COLO668 (cell line): ENCODE measurements at regions not wholly inside any gene's neighbourhood (a gene's known extent, or its start where the extent isn't known, plus 50 kb on each side); places are given as distances from the start of the nearest gene placed in this dataset.
A peak's percentile ranks its signal among the peaks of the same experiment; 100 is the strongest.
"Not testable (repeated sequence)": the region's sequence is repeated elsewhere in the genome, so short reads cannot be mapped to it uniquely, and the experiment has no call there.

ENCODE experiments used
- DNase-seq: peaks from one replicate; lab custom pipeline; 2025; ENCODE audit not compliant: unreplicated experiment; lab: John Stamatoyannopoulos, UW

DNA sequence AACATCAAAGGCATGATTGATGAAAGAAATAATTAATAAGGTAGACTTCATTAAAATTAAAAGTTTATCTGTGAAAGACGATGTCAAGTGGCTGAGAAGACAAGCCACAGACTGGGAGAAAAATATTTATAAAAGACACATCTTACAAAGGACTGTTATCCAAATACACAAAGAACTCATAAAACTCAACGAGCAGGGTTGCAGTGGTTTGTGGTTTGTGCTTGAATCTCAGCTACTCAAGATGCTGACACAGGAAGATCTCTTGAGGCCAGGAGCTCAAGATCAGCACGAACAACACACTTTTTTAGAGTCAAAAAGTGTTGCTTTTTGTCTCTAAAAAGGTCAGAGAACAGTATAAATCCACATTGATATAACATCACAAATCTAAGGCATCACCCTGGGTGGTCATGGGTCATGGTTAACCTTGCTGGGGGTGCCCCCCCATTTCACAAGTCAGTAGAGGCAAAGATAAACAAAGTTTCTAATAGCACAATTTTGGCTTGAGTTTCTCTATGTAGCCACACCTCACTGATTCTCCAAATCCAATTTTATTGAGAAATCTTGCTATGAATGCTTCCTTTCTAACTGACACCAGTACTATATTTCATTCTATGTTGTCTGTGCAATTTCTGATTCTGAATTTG, 342.9 kb upstream of the RPS23 start:
- no peak for DNase-seq

DNA sequence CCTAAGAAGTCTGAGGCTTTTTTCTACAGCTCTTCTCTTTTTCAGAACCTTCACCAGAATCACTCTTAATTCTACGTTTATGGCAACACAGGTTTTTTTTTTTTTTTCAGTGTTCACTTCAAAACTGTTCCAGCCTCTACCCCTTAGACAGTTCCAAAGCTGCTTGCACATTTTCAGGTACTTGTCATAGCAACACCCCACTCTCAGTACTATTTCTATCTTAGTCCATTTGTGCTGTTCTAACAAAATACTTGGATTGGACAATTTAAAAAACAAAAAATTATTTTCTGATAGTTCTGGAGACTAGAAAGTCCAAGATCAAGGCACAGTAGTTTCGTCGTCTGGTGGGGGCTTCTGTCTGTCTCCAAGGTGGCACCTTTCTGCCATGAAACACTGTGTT, 340.9 kb upstream of the RPS23 start:
- DNase-seq = no peak

DNA sequence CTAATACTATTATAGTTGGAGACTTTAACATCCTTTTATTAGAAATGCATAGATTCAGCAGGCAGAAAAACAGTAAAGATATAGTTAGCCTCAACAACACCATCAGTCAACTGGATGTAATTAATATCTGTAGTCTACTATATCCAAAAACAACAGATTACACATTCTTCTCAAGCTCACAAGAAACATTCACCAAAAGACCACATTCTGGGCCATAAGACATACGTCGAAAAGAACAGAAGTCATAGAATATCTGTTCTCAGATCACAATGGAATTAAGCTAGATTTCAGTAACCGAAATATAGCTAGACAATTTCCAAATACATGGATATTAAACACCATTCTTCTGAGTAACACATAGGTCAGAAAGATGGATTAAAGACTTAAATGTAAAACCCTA, 336.6 kb upstream of the RPS23 start:
- no peak for DNase-seq

DNA sequence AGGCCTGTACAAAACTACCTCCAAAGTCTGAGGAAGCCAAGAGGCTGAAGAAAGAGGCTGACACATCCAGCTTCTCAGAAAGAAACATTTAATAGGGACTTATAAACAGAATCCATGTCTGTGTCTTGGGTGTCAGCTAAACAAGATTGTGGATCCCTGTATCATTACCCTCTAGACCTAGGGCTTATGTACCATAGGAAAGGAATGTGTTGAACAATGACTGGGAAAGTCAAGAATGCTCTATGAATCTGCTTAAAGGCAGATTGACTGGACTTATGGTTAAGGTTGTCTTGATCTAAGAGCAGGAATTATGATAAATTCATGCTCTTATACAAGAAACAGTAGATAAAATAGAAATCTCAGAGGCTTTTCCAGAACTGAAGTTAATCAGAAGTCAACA, 335.7 kb upstream of the RPS23 start:
- DNase-seq = no peak

DNA sequence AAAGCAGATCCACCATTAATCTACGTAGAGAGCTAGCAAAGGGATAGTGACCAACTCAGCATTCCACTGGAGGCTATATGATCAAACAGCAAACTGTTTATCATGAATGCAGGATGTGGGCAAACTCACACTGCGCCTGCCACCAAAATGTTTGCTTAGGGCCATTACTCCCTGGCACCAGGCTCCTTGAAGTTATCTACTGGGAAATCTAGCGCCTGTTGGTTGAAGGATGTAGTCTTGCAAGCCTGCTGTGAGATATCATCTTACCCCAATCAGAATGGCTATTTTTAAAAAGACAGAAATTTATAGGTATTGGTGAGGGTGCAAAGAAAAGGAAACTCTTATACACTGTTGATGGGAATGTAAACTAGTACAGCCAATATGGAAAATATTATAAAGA, 332.5 kb upstream of the RPS23 start:
- DNase-seq = no peak

DNA sequence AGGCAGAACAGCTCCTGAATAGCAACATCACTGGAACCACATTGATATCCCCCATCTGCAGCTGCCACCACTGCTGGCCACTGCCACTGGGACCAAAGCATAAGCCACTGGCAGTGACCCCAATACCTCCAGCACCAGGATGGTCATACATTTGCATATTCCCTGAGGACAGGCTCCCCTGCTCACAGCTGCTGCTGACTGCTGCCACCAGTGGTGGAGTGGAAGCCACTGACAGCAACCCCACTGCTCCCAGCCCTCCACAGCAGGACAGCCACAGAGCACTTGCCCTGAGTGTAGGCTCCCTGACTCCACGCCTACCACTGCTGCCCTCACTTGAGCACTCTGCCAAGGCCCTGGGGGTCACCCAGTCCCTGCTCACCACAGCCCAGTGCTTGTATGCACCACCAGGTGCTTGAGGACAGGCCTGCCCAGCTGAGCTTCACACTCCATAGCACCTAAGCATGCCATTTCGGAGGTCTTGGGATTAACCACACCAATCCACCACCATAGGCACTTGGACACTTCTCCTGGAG, 327.4 kb upstream of the RPS23 start:
- DNase-seq = no peak

DNA sequence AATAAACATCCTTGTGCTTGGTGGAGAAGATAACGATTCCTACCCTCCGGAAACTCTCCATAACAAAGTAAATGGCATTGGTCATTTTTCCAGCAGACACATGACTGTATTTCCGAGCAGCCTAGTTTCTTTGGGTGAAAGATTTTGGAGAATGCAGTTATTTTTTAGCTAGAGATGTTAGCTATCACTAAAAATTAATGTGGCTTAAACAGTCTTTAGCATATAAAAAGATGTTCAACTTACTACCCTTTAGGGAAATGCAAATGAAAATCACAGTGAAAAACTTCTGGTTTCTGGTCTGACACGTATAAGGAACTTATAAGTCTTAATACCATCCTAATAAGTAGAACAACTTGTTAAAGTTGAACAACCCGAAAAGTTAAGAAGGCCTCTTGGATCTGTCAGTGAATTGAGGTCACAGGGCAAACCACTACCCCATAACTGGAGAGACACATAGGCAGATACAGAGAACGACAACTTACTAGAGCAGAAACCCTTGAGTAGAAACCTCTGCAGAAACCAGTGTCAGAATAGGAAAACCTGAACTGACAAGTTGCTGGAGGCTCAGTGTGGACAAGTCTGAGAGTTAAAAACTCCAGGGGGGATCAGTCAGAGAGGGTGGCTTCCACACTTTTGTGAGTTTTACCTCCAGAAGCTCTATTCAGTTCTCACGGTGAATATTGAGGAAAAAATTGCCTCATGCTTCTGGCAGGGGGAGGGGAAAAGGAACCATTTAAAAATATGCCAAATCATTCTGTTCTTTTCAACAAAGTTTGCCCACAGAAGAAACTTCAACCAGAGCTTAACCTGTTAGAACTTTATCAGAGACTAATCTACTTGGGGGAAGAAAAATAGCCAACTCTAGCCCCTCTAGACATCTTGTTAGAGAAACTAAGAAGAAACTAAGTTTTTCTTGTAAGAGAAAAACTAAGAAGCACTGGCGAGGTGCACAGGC, 325.2 kb upstream of the RPS23 start:
- no peak for DNase-seq

DNA sequence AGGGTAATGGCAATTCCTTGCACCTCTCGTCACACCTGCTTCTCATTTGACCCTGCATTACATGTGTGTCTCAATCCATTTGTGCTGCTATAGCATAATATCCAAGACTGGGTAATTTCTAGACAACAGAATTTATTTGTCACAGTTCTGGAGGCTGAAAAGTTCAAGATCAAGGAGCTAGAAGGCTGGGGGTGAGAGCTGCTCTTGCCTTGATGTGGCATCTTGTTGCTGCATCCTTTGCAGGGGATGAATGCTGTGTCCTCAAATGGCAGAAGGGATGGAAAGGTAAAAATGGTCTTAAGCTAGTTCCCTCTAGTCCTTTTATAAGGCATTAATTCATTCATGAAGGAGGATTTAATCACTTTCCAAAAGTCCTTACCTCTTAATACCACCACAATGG, 323.7 kb upstream of the RPS23 start:
- no peak for DNase-seq

DNA sequence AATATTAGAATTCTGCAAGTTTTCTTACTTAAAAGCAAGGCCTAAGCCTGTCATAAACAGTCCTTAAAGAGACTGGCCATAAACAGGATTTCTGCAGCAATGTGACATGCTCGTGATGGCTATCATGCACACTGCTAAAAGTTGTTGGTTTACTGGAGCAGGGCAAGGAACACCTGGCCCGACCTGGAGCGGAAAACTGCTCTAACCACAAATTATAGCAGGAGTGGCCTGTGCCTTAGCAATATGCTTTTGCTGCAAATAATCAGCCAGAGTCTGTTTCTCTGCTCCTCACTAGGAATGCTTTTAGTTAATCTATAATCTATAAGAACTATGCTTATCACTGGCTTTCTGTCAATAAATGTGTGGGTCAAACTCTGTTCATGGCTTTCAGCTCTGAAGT, 322.9 kb upstream of the RPS23 start:
- peak; percentile 4 for DNase-seq

DNA sequence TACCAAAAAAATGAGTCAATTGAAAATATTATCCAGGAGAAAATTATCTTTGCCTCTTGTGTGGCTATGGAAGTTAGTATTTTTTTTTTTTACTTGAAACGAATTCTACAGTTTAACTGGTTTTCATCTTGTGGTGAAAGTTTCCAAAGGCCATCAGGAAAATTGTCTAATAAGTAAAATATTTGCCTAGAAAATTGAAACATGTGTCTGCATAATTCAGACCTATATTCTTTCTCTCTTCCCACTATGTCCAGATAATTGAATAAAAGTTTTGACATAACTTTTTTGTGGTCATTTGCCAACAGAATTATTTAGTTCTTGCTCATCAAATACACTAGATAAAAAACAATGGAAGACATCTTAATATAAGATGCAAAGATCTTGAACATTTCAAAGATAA, 321.5 kb upstream of the RPS23 start:
- no peak for DNase-seq

DNA sequence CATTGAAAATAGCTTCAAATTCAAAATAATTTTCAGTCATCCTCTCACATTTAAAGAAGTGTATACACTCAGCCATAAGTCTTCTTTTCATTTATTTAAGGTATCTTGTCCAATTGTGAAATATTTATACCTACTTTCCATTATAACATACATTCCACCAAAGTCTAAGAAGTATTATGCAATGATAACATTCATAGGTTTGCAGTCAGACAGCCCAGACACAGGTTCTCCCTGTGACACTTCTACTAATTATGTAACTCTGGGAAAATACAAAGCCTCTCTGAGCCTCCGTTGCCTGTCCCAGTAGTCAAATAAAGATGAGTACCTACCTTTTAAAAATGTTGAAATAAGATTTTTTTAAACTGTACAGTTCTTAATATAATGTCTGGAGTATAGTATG, 320.9 kb upstream of the RPS23 start:
- no peak for DNase-seq

DNA sequence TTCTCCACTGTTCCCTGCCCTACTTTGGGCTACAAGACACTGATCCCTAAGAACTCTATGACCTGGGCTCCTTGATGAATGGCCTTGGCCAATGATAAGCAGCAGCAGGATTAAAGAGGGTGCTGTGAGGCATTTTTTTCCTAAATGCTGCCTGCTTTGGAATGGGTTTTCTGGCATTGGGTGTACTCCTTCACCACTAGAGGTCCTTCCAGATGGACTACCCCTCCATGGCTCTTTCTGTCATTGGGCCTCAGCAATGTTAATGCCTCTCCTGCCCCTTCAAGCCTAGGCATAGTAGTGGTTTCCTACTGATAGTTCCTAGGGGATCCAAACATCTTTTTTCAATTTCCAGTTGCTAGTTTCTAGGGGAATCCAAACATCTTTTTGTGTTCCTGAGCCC, 319.3 kb upstream of the RPS23 start:
- no peak for DNase-seq

DNA sequence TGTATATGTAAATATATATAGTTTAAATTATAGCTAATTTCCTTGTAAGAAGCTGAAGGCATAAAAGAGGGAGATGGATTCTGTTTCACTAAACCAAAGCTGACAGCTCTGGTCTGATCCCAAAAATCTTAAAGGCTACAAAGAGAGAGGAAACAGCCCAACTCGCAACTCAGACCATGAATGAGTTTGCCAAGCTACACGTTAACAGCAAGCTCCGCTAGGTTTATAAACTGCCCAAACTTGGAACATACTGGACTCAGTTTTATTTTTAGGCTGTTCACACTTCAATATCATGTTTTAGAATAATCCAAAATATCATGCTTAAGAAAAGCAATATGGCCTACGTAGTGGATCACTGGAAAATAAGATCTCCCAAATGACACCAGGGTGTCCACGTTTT, 318.3 kb upstream of the RPS23 start:
- DNase-seq = no peak

DNA sequence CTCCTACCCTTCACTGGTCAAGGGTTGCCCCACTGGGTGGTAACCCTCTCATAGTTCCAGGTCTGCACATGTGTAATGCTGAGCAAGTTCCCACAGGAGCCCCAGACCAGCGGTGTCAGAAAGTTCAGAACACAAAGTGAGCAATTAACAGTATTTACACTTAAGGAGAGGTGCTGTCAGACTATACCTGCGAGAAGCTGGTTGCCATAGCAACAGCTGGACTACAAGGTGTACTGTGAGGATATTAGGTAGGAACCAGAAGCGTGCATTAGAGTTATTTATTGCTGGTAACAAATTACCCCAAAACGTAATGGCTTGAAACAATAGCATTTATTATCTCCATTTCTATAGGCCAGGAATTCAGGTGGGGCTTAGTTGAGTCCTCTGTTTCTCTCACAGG, 317.0 kb upstream of the RPS23 start:
- no peak for DNase-seq

DNA sequence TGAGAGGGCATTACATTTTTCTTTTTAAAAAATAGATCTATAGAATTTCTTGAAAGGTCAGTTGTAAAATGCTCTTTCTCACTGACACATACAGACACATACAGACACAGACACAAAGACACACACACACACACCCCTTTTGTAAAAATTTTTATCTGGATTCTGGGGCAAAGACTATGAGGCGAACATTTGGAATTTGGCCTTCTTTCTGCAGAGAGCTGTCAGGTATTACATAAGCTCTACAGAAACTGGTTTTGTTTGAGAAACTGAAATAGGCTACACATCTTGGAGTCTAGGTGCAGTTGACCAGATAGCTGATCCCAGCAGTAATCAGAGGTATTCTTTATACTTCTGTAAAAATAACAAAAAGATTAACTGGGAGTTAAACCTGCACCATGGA, 315.9 kb upstream of the RPS23 start:
- no peak for DNase-seq

DNA sequence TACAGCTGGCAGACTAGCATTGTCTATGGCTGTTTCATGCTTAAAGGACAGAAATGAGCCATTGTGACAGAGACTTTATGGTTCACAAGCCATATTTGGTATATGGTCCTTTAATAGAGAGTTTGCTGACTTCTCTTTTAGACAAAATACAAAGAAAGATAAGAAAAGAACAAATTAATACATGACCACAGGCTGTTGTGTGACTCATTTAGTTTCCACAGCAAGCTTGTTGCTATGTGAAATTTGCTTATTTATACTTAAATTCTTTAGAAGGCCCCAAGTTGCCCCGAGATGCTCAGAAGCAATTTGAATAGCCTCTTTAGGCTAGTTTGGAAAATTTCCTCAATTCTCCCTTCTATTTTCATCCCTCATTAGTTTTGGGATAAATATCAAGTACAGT, 315.3 kb upstream of the RPS23 start:
- DNase-seq = no peak

DNA sequence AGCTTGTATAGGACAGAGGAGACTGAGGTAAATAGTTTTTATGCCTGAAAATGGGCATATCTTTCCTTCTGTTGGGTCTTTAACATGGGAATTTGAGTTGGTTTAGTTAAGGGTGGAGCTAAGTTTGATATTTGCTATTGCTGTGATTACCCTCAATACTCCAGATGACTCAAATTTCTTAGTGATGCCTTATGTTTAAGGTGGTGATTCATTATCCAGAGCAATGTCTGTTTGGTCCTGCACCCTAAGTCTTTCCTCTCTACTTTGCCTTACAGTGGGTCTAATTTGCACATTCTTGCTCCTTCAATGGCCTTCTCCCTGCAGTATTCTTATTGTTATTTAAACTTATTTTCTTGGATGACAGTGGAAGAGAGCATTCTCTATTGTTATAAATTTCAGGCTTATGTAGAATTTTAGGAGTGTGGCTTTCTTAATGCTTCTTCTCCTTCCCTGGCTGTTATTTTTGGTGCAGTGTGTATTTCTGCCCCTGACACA, 312.9 kb upstream of the RPS23 start:
- DNase-seq = no peak

DNA sequence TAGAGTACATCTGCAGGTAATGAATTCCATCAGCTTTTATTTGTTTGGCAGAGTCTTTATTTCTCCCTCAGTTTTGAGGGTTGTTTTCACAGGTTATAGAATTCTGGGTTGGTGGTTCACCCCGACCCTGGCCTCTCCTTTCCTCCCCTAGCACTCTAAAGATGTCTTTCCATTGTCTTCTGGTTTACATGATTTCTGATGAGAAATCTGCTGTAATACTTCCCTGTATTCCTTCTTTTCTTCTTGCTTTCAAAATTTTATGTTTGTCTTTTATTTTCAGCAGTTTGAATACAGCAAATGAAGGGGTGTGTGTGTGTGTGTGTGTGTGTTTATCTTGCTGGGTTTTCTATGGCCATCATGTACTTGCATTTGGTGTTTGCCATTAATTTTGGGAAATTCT, 312.0 kb upstream of the RPS23 start:
- DNase-seq = no peak

DNA sequence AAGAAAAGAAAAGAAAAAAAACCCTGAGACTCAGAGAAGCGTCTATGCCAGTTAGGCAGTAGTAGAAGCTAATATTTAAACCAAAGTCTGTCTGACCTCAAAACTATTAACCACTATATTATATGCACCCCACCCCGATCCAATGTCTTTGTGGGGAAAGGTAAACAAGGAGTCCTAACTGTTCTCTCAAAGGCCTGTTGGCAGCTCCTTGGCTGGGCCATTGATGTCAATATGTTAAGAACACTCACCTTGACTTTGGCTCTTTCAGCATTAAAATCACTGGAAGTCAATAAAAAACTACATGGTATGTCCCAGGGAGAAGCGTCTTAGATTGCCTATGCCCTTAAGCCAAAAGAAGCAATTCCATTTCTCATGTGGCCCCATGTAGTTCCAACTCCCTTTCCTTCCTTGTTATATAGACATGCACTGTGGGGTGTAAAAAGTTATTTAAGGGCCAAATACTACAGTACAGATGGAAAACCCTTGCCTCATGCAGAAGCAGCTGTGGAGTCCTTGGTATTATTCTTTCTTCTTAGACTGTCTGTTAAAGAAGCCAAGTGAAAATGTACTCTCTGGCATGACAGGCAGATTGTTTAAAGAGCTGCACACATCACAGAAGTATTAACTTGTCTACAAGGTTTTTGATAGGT, 308.6 kb upstream of the RPS23 start:
- no peak for DNase-seq

DNA sequence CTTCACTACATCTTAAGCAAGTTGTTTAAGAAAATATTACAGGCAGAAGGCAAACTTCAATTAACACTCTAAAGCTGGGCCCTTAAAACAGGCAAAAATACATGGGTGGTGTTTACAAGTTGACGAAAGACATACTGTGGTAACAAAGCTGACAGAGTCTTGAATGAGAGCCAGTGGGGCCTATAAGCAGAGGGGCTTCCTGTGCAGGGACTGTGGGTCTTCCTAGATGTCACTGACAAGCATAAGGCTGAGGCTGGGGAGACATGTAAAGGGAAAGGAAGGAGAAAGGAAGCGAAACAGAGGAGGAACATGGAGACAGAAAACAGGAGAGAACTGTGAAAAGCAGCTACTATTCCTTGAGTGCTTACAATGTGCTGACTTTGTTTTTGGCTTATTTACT, 308.0 kb upstream of the RPS23 start:
- DNase-seq = no peak

DNA sequence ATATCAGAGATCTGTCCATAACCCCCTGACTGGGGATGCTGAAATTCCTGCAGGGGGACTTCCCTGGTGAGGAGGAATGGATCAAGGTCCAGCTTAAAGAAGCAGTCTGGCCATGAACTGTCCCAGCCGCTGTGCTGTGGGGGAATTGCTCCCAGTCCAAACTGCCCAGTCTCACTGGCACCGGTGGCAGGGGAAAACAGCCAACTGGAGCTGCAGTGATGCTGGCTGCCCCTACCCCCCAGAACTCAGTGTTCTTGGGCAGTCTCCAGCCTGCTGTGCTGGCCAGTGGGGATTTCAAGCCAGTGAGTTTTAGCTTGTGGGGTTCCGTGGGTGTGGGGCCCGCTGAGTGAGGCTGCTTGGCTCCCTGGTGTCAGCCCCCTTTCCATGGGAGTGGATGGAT, 306.5 kb upstream of the RPS23 start:
- DNase-seq = no peak

DNA sequence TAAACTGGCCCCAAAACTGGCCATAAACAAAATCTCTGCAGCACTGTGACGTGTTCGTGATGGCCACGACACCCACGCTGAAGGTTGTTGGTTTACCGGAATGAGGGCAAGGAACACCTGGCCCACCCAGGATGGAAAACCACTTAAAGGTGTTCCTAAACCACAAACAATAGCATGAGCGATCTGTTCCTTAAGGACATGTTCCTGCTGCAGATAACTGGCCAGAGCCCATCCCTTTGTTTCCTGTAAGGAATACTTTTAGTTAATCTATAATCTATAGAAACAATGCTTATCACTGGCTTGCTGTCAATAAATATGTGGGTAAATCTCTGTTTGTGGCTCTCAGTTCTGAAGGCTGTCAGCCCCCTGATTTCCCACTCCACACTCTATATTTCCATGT, 305.2 kb upstream of the RPS23 start:
- not testable (repeated sequence) for DNase-seq
